WTC11 (cell line): ENCODE measurements at regions not wholly inside any gene's neighbourhood (a gene's known extent, or its start where the extent isn't known, plus 50 kb on each side); places are given as distances from the start of the nearest gene placed in this dataset.

ENCODE experiments used
- ESRRA ChIP-seq: sonication (generic); formaldehyde crosslinking; IDR thresholded peaks from 2 replicates; pipeline ENCODE4 v1.8.1; 2022; ENCODE audit warnings: mild to moderate bottlenecking, missing genetic modification reagents, borderline replicate concordance
- ETV6 ChIP-seq: sonication (generic); formaldehyde crosslinking; IDR thresholded peaks from 2 replicates; pipeline ENCODE4 v1.8.1; 2022; ENCODE audit warnings: mild to moderate bottlenecking, missing genetic modification reagents
- KAT7 ChIP-seq: sonication (generic); formaldehyde crosslinking; IDR thresholded peaks from 2 replicates; pipeline ENCODE4 v1.8.1; 2023; ENCODE audit warnings: missing genetic modification reagents, mild to moderate bottlenecking, borderline replicate concordance
- MXD4 ChIP-seq: fragments of 250-450 bp; sonication (Bioruptor Pico); IDR thresholded peaks from 2 replicates; pipeline ENCODE4 v1.8.0; 2021; ENCODE audit warnings: mild to moderate bottlenecking, moderate library complexity, borderline replicate concordance
- NFE2L1 ChIP-seq: sonication (generic); formaldehyde crosslinking; IDR thresholded peaks from 2 replicates; pipeline ENCODE4 v1.8.1; 2023; ENCODE audit warnings: missing genetic modification reagents
- NR3C1 ChIP-seq: sonication (generic); formaldehyde crosslinking; conservative IDR thresholded peaks from 2 replicates; pipeline ENCODE4 v1.8.1; 2023; ENCODE audit warnings: low read depth, mild to moderate bottlenecking, missing genetic modification reagents
- SMAD4 ChIP-seq: sonication (generic); formaldehyde crosslinking; IDR thresholded peaks from 2 replicates; pipeline ENCODE4 v1.8.0; 2022; ENCODE audit warnings: mild to moderate bottlenecking, missing genetic modification reagents
- SP1 ChIP-seq: sonication (generic); formaldehyde crosslinking; conservative IDR thresholded peaks from 2 replicates; pipeline ENCODE4 v1.8.1; 2022; ENCODE audit warnings: missing genetic modification reagents
- ZNF121 ChIP-seq: sonication (generic); formaldehyde crosslinking; IDR thresholded peaks from 2 replicates; pipeline ENCODE4 v1.8.0; 2023; ENCODE audit warnings: missing genetic modification reagents
- ZNF232 ChIP-seq: sonication (generic); formaldehyde crosslinking; IDR thresholded peaks from 2 replicates; pipeline ENCODE4 v1.8.0; 2022; ENCODE audit warnings: mild to moderate bottlenecking, missing genetic modification reagents
- TF ChIP-seq, protein P1 (sequence below): fragments of 200-600 bp; IDR thresholded peaks from 2 replicates; pipeline ENCODE4 v1.8.0; 2022; ENCODE audit warnings: antibody characterized with exemption
- TF ChIP-seq, protein P2 (sequence below): sonication (generic); formaldehyde crosslinking; IDR thresholded peaks from 2 replicates; pipeline ENCODE4 v1.8.1; 2023; ENCODE audit warnings: mild to moderate bottlenecking, missing genetic modification reagents, borderline replicate concordance

DNA sequence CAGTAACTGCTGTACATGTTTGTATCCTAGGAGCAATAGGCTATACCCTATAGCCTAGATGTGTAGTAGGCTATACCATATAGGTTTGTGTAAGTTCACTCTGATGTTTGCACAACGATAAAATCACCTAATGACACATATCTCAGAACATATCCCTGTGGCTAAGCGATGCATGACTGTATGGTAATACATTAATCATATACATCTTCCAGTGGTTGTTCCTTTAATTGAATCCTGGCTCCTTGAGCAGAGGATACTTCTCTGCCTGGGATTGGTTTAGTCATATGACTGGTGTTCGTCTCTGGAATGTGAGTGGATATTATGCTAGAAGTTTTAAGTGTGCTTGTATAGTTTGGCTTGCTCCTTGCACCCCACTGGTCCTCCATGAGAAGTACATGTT lies 425.8 kb downstream of the MAN2A1 start:
- TF ChIP-seq, protein P1, sequence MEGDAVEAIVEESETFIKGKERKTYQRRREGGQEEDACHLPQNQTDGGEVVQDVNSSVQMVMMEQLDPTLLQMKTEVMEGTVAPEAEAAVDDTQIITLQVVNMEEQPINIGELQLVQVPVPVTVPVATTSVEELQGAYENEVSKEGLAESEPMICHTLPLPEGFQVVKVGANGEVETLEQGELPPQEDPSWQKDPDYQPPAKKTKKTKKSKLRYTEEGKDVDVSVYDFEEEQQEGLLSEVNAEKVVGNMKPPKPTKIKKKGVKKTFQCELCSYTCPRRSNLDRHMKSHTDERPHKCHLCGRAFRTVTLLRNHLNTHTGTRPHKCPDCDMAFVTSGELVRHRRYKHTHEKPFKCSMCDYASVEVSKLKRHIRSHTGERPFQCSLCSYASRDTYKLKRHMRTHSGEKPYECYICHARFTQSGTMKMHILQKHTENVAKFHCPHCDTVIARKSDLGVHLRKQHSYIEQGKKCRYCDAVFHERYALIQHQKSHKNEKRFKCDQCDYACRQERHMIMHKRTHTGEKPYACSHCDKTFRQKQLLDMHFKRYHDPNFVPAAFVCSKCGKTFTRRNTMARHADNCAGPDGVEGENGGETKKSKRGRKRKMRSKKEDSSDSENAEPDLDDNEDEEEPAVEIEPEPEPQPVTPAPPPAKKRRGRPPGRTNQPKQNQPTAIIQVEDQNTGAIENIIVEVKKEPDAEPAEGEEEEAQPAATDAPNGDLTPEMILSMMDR, result no peak
- TF ChIP-seq NFE2L1 (CRISPR knock-in tag) (no peak), SMAD4 (CRISPR knock-in tag) (no peak), ESRRA (no peak), NR3C1 (CRISPR knock-in tag) (no peak), ETV6 (no peak), MXD4 (CRISPR knock-in tag) (no peak), KAT7 (no peak), ZNF121 (CRISPR knock-in tag) (no peak), ZNF232 (no peak), SP1 (no peak)
- TF ChIP-seq, protein P2, sequence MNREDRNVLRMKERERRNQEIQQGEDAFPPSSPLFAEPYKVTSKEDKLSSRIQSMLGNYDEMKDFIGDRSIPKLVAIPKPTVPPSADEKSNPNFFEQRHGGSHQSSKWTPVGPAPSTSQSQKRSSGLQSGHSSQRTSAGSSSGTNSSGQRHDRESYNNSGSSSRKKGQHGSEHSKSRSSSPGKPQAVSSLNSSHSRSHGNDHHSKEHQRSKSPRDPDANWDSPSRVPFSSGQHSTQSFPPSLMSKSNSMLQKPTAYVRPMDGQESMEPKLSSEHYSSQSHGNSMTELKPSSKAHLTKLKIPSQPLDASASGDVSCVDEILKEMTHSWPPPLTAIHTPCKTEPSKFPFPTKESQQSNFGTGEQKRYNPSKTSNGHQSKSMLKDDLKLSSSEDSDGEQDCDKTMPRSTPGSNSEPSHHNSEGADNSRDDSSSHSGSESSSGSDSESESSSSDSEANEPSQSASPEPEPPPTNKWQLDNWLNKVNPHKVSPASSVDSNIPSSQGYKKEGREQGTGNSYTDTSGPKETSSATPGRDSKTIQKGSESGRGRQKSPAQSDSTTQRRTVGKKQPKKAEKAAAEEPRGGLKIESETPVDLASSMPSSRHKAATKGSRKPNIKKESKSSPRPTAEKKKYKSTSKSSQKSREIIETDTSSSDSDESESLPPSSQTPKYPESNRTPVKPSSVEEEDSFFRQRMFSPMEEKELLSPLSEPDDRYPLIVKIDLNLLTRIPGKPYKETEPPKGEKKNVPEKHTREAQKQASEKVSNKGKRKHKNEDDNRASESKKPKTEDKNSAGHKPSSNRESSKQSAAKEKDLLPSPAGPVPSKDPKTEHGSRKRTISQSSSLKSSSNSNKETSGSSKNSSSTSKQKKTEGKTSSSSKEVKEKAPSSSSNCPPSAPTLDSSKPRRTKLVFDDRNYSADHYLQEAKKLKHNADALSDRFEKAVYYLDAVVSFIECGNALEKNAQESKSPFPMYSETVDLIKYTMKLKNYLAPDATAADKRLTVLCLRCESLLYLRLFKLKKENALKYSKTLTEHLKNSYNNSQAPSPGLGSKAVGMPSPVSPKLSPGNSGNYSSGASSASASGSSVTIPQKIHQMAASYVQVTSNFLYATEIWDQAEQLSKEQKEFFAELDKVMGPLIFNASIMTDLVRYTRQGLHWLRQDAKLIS (CRISPR knock-in tag), result no peak
